ENCODE measurements at regions not wholly inside any gene's neighbourhood (a gene's known extent, or its start where the extent isn't known, plus 50 kb on each side); places are given as distances from the start of the nearest gene placed in this dataset.

DNA sequence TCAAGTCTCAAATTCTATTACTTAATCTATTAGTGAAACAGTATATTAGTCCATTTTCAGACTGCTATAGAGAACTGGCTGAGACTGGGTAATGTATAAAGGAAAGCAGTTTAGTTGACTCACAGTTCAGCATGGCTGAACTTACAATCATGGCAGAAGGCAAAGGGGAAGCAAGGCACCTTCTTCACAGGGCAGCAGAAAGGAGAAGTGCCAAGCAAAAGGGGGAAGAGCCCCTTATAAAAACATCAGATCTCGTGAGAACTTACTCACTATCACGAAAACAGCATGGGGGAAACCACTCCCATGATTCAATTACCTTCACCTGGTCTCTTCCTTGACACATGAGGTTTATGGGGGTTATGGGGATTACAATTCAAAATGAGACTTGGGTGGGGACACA is 67.9 kb upstream of the CHSY3 start:
- TF ChIP-seq ZNF274 (IDR thresholded peaks at IDR 0.05; ENCODE audit: low read depth, low read length): no peak
- TF ChIP-seq YY1 (IDR thresholded peaks at IDR 0.05; ENCODE audit: insufficient read depth, insufficient read length): no peak
- TF ChIP-seq SUZ12 (IDR thresholded peaks at IDR 0.05; ENCODE audit: extremely low read depth, insufficient read depth, insufficient read length): no peak
